Lung (tissue), 11 donors: ENCODE measurements at regions not wholly inside any gene's neighbourhood (a gene's known extent, or its start where the extent isn't known, plus 50 kb on each side); places are given as distances from the start of the nearest gene placed in this dataset.

Experiments used
- ATAC-seq: fragments of 200-7000 bp; cut with Tn5 transposase; one replicate; pipeline ENCODE4 v1.9.1; 2020; ENCODE audit warnings: moderate number of reproducible peaks; ENCODE audit not compliant: insufficient read depth, low FRiP score
- DNase-seq, 3 donors: peaks; one replicate each; pipeline ENCODE4 v3.0.0-alpha.2; 2013 to 2017
- H3K27ac ChIP-seq, 2 donors: one replicate each; pipeline ENCODE4 v1.5.1; 2013; ENCODE audit warnings: mild to moderate bottlenecking in 2 of 2, moderate library complexity in 2 of 2, control low read depth in 1 of 2, inconsistent platforms in 1 of 2, low read depth in 1 of 2, low read length in 1 of 2
- H3K27me3 ChIP-seq, 3 donors: one replicate each; pipeline ENCODE4 v1.5.1; 2013; ENCODE audit warnings: low read length in 2 of 3; ENCODE audit not compliant: control insufficient read depth in 3 of 3, insufficient read depth in 3 of 3
- H3K36me3 ChIP-seq, 4 donors: one replicate each; pipeline ENCODE4 v1.5.1; 2013; ENCODE audit warnings: low read length in 4 of 4, mild to moderate bottlenecking in 1 of 4, moderate library complexity in 1 of 4; ENCODE audit not compliant: control insufficient read depth in 4 of 4, insufficient read depth in 4 of 4
- H3K4me1 ChIP-seq, 5 donors: one replicate each; pipeline ENCODE4 v1.5.1; 2013; ENCODE audit warnings: low read length in 5 of 5, mild to moderate bottlenecking in 2 of 5, moderate library complexity in 1 of 5; ENCODE audit not compliant: control insufficient read depth in 5 of 5, insufficient read depth in 5 of 5
- H3K4me3 ChIP-seq: one replicate; pipeline ENCODE4 v1.5.1; 2013; ENCODE audit warnings: mild to moderate bottlenecking, control low read depth, moderate library complexity
- H3K9ac ChIP-seq, 2 donors: one replicate each; pipeline ENCODE4 v1.5.1; 2013; ENCODE audit warnings: low read length in 2 of 2, control low read depth in 1 of 2; ENCODE audit not compliant: insufficient read depth in 1 of 2
- H3K9me3 ChIP-seq, 4 donors: one replicate each; pipeline ENCODE4 v1.5.1; 2013; ENCODE audit warnings: low read length in 3 of 4, mild to moderate bottlenecking in 1 of 4, moderate library complexity in 1 of 4; ENCODE audit not compliant: control insufficient read depth in 4 of 4, insufficient read depth in 3 of 4
- WGBS, 2 donors: extraction: QIAGEN DNeasy Blood & Tissue Kit; methylation state at CpG; one replicate each; pipeline ENCODE4 v1.1.7; 2013; 5-methylcytosine and 5-hydroxymethylcytosine counted together
- TF ChIP-seq, protein P1 (sequence below): IDR thresholded peaks from 2 replicates; pipeline ENCODE4 v1.5.1; 2012; ENCODE audit warnings: mild to moderate bottlenecking; ENCODE audit errors: control extremely low read depth, extremely low read depth
- donor health status: control.
- donor health status: control.
- donor health status: Bipolar disorder and iron deficiency.
- donor health status: healthy.
- donor health status: DM: yes; HTN: yes; CAD: no.

DNA sequence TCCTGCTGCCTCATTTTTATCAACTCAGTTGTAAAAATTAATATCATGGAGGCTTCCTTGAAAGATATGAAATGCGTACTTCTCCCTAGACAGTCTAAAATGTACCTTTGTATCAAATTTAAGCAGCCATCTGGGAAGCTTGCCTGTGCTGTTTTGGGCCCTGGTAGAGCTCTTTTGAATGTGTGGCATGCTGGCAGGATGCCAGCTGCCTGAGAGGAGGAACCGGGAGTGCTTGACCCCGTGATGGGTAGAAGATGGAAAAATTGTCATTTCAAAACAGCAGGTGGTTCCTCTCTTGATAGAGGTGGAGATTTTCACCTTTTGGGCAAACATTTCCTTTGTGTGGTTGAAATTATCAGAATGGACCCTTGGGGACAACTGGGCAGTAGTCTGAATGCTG is 245.3 kb downstream of the RPLP1 start:
- whole genome bisulfite sequencing, 2 donors = 36 to 37% methylated on average over 3 of the region's 3 CpGs
- Histone ChIP-seq H3K9ac (no peak overlapping the region), H3K36me3 (no peaks in the 10 kb centered on the region), H3K4me1 (peaks cover 0 to 8% (median 0%) of the 10 kb centered on the region in 5 donors), H3K9me3 (peaks cover 0 to 1% (median 0%) of the 10 kb centered on the region in 4 donors), H3K27me3 (no peaks in the 10 kb centered on the region), H3K27ac (no peak overlapping the region), H3K4me3 (no peak overlapping the region)
- ATAC-seq (no peak), DNase-seq (no peak)
- TF ChIP-seq, protein P1, sequence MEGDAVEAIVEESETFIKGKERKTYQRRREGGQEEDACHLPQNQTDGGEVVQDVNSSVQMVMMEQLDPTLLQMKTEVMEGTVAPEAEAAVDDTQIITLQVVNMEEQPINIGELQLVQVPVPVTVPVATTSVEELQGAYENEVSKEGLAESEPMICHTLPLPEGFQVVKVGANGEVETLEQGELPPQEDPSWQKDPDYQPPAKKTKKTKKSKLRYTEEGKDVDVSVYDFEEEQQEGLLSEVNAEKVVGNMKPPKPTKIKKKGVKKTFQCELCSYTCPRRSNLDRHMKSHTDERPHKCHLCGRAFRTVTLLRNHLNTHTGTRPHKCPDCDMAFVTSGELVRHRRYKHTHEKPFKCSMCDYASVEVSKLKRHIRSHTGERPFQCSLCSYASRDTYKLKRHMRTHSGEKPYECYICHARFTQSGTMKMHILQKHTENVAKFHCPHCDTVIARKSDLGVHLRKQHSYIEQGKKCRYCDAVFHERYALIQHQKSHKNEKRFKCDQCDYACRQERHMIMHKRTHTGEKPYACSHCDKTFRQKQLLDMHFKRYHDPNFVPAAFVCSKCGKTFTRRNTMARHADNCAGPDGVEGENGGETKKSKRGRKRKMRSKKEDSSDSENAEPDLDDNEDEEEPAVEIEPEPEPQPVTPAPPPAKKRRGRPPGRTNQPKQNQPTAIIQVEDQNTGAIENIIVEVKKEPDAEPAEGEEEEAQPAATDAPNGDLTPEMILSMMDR = no peak

DNA sequence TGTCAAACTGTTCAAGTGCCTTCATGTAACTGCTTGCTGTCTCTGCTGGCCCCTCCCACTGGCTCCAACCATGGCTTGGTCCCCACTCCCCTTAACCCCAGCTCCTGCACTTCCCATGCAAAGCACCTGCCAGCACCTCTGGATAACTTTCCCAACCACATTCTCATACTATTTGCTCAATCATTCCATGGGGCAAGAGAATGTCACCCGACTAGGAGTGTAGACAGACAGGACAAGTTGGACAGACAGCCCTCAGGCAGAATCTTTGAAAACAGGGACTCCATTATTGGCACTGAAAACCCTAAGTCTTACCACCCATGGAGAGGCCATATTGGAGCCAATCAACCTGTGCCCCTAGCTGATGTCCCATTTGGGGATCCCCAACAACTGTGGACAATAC is 246.5 kb downstream of the RPLP1 start:
- no peak overlapping the region for H3K4me3 ChIP-seq
- TF ChIP-seq, protein P1 = no peak
- 70 to 86% methylated on average over 1 of the region's 1 CpG for WGBS, 2 donors
- peaks cover 0 to 1% (median 0%) of the 10 kb centered on the region in 4 donors for H3K9me3 ChIP-seq
- no peak for DNase-seq
- H3K27me3 ChIP-seq = no peaks in the 10 kb centered on the region
- no peak overlapping the region for H3K27ac ChIP-seq
- ATAC-seq = no peak
- no peaks in the 10 kb centered on the region for H3K36me3 ChIP-seq
- peaks cover 0 to 8% (median 0%) of the 10 kb centered on the region in 5 donors for H3K4me1 ChIP-seq
- H3K9ac ChIP-seq = no peak overlapping the region

DNA sequence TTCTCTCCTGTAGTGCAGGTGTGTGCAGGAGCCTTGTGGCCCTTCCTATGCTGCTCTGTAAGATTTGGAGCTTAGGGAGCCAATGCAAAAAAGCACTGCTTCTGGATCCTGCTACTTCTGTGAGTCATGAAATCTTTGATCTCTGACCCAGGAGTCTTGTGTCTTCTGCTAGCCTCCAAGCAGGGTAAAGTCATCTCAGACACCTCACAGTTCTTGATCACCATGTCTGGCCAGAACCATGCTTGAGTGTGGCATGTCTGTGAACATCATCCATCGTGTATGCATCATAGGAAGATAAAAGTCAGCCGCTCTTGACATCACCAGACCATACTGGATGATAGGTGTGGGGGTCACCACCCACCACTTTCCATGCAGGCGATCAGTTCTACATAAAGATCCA is 247.8 kb downstream of the RPLP1 start:
- no peak overlapping the region for H3K4me3 ChIP-seq
- TF ChIP-seq, protein P1 = no peak
- no peaks in the 10 kb centered on the region for H3K36me3 ChIP-seq
- peaks cover 0 to 1% (median 0%) of the 10 kb centered on the region in 4 donors for H3K9me3 ChIP-seq
- no peak for ATAC-seq
- DNase-seq = no peak
- no peak overlapping the region for H3K27ac ChIP-seq
- 94 to 98% methylated on average over 3 of the region's 3 CpGs for WGBS, 2 donors
- no peaks in the 10 kb centered on the region for H3K27me3 ChIP-seq
- no peak overlapping the region for H3K9ac ChIP-seq
- peaks cover 0 to 8% (median 0%) of the 10 kb centered on the region in 5 donors for H3K4me1 ChIP-seq

DNA sequence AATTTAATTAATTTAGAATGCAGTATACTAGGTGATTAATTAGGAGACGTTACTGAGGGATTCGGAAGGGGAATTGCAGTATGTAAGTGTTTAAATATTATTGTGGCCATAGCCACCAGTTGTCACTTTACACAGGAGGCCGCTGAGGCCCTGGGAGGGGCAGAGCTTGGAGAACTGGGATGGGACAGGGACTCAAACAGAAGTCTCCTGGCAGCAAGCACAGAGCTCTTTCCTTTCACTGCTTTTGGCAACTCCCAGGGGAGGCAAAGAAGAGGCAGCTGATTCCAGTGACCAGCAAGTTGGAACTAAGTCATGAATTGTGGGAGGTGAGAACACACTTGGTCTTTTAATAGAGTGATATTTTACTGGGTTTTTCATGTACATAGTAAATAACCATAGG is 248.6 kb downstream of the RPLP1 start:
- 83 to 95% methylated on average over 3 of the region's 3 CpGs for WGBS, 2 donors
- DNase-seq (peak in 1 of 3 donors; percentile 33), ATAC-seq (no peak)
- H3K36me3 ChIP-seq = no peaks in the 10 kb centered on the region
- TF ChIP-seq, protein P1 = no peak
- peaks cover 0 to 1% (median 0%) of the 10 kb centered on the region in 4 donors for H3K9me3 ChIP-seq
- H3K27me3 ChIP-seq = no peaks in the 10 kb centered on the region
- H3K4me1 ChIP-seq = peaks cover 0 to 8% (median 0%) of the 10 kb centered on the region in 5 donors
- no peak overlapping the region for H3K27ac ChIP-seq
- no peak overlapping the region for H3K4me3 ChIP-seq
- no peak overlapping the region for H3K9ac ChIP-seq
